ENCODE measurements at regions not wholly inside any gene's neighbourhood (a gene's known extent, or its start where the extent isn't known, plus 50 kb on each side); places are given as distances from the start of the nearest gene placed in this dataset.

- TF ChIP-seq CTCF (conservative IDR thresholded peaks at IDR 0.05 in 1 of 2, IDR thresholded peaks at IDR 0.05 in 1 of 2; ENCODE audit: extremely low read depth in 1 of 2, insufficient read depth in 1 of 2, low read depth in 1 of 2, low read length in 2 of 2) (no peak), EZH2 (IDR thresholded peaks at IDR 0.05; ENCODE audit: borderline replicate concordance, low read length) (no peak)
These were observed 390.0 kb upstream of the NR2F2 start for GRCh38 chr15:95940431-95940985.
